OCI-LY7 (cell line): ENCODE measurements at regions not wholly inside any gene's neighbourhood (a gene's known extent, or its start where the extent isn't known, plus 50 kb on each side); places are given as distances from the start of the nearest gene placed in this dataset.

Experiments used
- CTCF ChIP-seq: fragments of 200-600 bp; sonication (generic); conservative IDR thresholded peaks from 2 replicates; pipeline ENCODE4 v1.5.1; 2014; ENCODE audit warnings: mild to moderate bottlenecking, antibody characterized with exemption, low read length, moderate library complexity, mixed read lengths
- EZH2phosphoT487 ChIP-seq: fragments of 200-600 bp; sonication (generic); IDR thresholded peaks from 2 replicates; pipeline ENCODE4 v1.6.1; 2018; ENCODE audit warnings: low read depth, borderline replicate concordance, mild to moderate bottlenecking, mixed run types, antibody characterized with exemption, low read length, moderate library complexity, mixed read lengths

- TF ChIP-seq CTCF (no peak), EZH2phosphoT487 (no peak)
Observed at GRCh38 chr2:236816197-236817170, 246.9 kb downstream of the ACKR3 start.
